PC-3 (cell line): ENCODE measurements at regions not wholly inside any gene's neighbourhood (a gene's known extent, or its start where the extent isn't known, plus 50 kb on each side); places are given as distances from the start of the nearest gene placed in this dataset.
"Not testable (repeated sequence)": the region's sequence is repeated elsewhere in the genome, so short reads cannot be mapped to it uniquely, and the experiment has no call there.

Experiments used
- ATAC-seq: fragments of 200-7000 bp; cut with Tn5 transposase; 2 replicates; pipeline ENCODE4 v1.9.1; 2020; ENCODE audit warnings: mild to moderate bottlenecking, moderate library complexity
- BruUV-seq: library from RNA; stranded (reverse); fragments of 400-500 nt; replicated peaks from 2 replicates; lab custom pipeline; 2021; lab: Mats Ljungman, UMichigan
- CTCF ChIA-PET: fragments of 300-600 bp; sonication (Branson Sonifier 250); formaldehyde crosslinking; loops from one replicate; lab custom pipeline; 2022; ENCODE audit warnings: antibody characterized with exemption; lab: Charles Lee
- POLR2A ChIA-PET: fragments of 300-600 bp; sonication (Branson Sonifier 250); formaldehyde crosslinking; loops from one replicate; lab custom pipeline; 2022; ENCODE audit warnings: antibody characterized with exemption; ENCODE audit not compliant: unreplicated experiment; lab: Charles Lee
- DNase-seq: peaks from one replicate; pipeline ENCODE4 v3.0.0-alpha.2; 2015
- H2AFZ ChIP-seq: fragments of 300-600 bp; sonication (generic); 2 replicates; pipeline ENCODE4 v1.6.0; 2016; ENCODE audit warnings: antibody characterized with exemption, low read length
- H3F3A ChIP-seq: fragments of 300-600 bp; sonication (generic); one replicate; pipeline ENCODE4 v1.6.0; 2017; ENCODE audit warnings: antibody characterized with exemption, low read length, control low read depth, mild to moderate bottlenecking; ENCODE audit not compliant: unreplicated experiment
- H3K27ac ChIP-seq: fragments of 300-600 bp; sonication (generic); 2 replicates; pipeline ENCODE4 v1.5.1; 2016; ENCODE audit warnings: mild to moderate bottlenecking, low read length
- H3K27me3 ChIP-seq: fragments of 300-600 bp; sonication (generic); 2 replicates; pipeline ENCODE4 v1.6.1; 2016; ENCODE audit warnings: low read length, mixed read lengths
- H3K36me3 ChIP-seq: fragments of 300-600 bp; sonication (generic); 2 replicates; pipeline ENCODE4 v1.6.1; 2016; ENCODE audit warnings: low read depth, mixed run types, low read length, mixed read lengths
- H3K4me1 ChIP-seq: fragments of 300-600 bp; sonication (generic); 2 replicates; pipeline ENCODE4 v1.5.1; 2016; ENCODE audit warnings: low read length; ENCODE audit not compliant: insufficient read depth
- H3K4me2 ChIP-seq: fragments of 300-600 bp; sonication (generic); 2 replicates; pipeline ENCODE4 v1.6.0; 2016; ENCODE audit warnings: low read length
- H3K4me3 ChIP-seq: fragments of 300-600 bp; sonication (generic); 2 replicates; pipeline ENCODE4 v1.5.1; 2016; ENCODE audit warnings: mild to moderate bottlenecking, low read length, mixed read lengths
- H3K79me2 ChIP-seq: fragments of 300-600 bp; sonication (generic); 2 replicates; pipeline ENCODE4 v1.6.1; 2017; ENCODE audit warnings: low read length, mixed read lengths
- H3K9ac ChIP-seq: fragments of 300-600 bp; sonication (generic); 2 replicates; pipeline ENCODE4 v1.6.0; 2016; ENCODE audit warnings: mild to moderate bottlenecking, low read length
- H3K9me2 ChIP-seq: fragments of 300-600 bp; sonication (generic); replicated peaks from 2 replicates; pipeline ENCODE4 v1.6.1; 2016; ENCODE audit warnings: mixed run types, low read length, mixed read lengths
- H3K9me3 ChIP-seq: fragments of 300-600 bp; sonication (generic); 2 replicates; pipeline ENCODE4 v1.6.1; 2016; ENCODE audit warnings: low read length, mixed read lengths
- H4K20me1 ChIP-seq: fragments of 300-600 bp; sonication (generic); 2 replicates; pipeline ENCODE4 v1.6.1; 2016; ENCODE audit warnings: low read length, mixed read lengths
- EZH2 ChIP-seq: fragments of 300-600 bp; sonication (generic); IDR thresholded peaks from one replicate; pipeline ENCODE4 v1.6.1; 2017; ENCODE audit warnings: antibody characterized with exemption, mild to moderate bottlenecking, low read length; ENCODE audit not compliant: unreplicated experiment
- EZH2phosphoT487 ChIP-seq: fragments of 300-600 bp; sonication (generic); IDR thresholded peaks from 2 replicates; pipeline ENCODE4 v1.6.1; 2018; ENCODE audit warnings: mild to moderate bottlenecking, antibody characterized with exemption, low read length, borderline replicate concordance
- intact Hi-C: fragments of 100-400 bp; cut with micrococcal nuclease; formaldehyde crosslinking; loops from 2 replicates; pipeline ENCODE4 v1.9.0; 2023
- TF ChIP-seq, protein P1 (sequence below): fragments of 300-600 bp; sonication (generic); conservative IDR thresholded peaks from 2 replicates; pipeline ENCODE4 v1.5.1; 2017; ENCODE audit warnings: antibody characterized with exemption, low read depth, mild to moderate bottlenecking, low read length

DNA sequence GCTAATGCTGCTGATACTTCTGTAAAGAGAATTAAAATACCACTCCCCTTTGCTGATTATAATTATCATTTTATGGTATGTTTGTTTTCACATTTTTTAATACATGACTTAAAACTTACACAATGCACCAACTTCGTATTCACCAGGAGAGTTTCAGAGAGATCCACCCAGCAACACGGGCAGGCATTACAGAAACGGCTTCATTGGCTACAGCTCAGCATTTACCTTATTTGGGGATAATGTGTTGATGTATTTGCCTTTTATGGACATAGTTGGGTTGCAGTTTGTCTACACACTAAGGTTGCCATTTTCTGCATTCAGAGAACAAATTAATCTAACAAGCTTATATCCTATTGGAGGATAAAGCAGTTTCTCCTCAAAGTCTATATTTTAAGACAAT lies 423.6 kb downstream of the PRDM9 start:
- Histone ChIP-seq H3K36me3 (no peaks in the 10 kb centered on the region), H3F3A (no peaks in the 10 kb centered on the region), H3K4me1 (no peaks in the 10 kb centered on the region), H3K27ac (no peak overlapping the region), H3K27me3 (no peaks in the 10 kb centered on the region), H3K9ac (no peak overlapping the region), H3K9me3 (no peaks in the 10 kb centered on the region), H4K20me1 (no peaks in the 10 kb centered on the region), H3K79me2 (no peaks in the 10 kb centered on the region), H2AFZ (0 out of 2 replicates have a peak overlapping the region, but pooled peaks have one; percentile 20), H3K4me3 (no peak overlapping the region), H3K4me2 (no peak overlapping the region), H3K9me2 (no peaks in the 10 kb centered on the region)
- no peak for DNase-seq
- no peak for ATAC-seq
- intact Hi-C loops = no loop called here
- TF ChIP-seq, protein P1, sequence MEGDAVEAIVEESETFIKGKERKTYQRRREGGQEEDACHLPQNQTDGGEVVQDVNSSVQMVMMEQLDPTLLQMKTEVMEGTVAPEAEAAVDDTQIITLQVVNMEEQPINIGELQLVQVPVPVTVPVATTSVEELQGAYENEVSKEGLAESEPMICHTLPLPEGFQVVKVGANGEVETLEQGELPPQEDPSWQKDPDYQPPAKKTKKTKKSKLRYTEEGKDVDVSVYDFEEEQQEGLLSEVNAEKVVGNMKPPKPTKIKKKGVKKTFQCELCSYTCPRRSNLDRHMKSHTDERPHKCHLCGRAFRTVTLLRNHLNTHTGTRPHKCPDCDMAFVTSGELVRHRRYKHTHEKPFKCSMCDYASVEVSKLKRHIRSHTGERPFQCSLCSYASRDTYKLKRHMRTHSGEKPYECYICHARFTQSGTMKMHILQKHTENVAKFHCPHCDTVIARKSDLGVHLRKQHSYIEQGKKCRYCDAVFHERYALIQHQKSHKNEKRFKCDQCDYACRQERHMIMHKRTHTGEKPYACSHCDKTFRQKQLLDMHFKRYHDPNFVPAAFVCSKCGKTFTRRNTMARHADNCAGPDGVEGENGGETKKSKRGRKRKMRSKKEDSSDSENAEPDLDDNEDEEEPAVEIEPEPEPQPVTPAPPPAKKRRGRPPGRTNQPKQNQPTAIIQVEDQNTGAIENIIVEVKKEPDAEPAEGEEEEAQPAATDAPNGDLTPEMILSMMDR = no peak
- TF ChIP-seq EZH2phosphoT487 (no peak), EZH2 (no peak)
- BruUV-seq = no TSS peak
- POLR2A ChIA-PET = no interaction called here
- CTCF ChIA-PET = interaction anchor here (0.6 kb wide), 1 partner anchor 241 kb away, joined by 3 read pairs; no protein-coding TSS in a partner anchor

GRCh38 chr5:23951261-23951928 lies 444.0 kb downstream of the PRDM9 start:
- H4K20me1 ChIP-seq, intact Hi-C loops, H3K27ac ChIP-seq, DNase-seq, H3K4me2 ChIP-seq, H3K4me1 ChIP-seq, H3K9me2 ChIP-seq, BruUV-seq, CTCF ChIA-PET, H3K36me3 ChIP-seq, H3K9ac ChIP-seq, H3K79me2 ChIP-seq, H3K27me3 ChIP-seq, H3K9me3 ChIP-seq, H2AFZ ChIP-seq, POLR2A ChIA-PET, ATAC-seq, H3K4me3 ChIP-seq, H3F3A ChIP-seq: not testable (repeated sequence)

GRCh38 chr5:23963449-23963848 lies 456.0 kb downstream of the PRDM9 start:
- no peaks in the 10 kb centered on the region; the same call in 1 of the 2 replicates for H3K9me3 ChIP-seq
- no peaks in the 10 kb centered on the region for H3F3A ChIP-seq
- H3K9ac ChIP-seq = no peak overlapping the region
- intact Hi-C loops = no loop called here
- POLR2A ChIA-PET = no interaction called here
- no peak overlapping the region for H3K27ac ChIP-seq
- H2AFZ ChIP-seq = no peak overlapping the region
- no peaks in the 10 kb centered on the region for H3K9me2 ChIP-seq
- CTCF ChIA-PET = no interaction called here
- ATAC-seq (no peak), DNase-seq (no peak)
- no peak overlapping the region for H3K4me3 ChIP-seq
- no peak overlapping the region for H3K4me2 ChIP-seq
- BruUV-seq = no TSS peak
- TF ChIP-seq, protein P1 = no peak
- TF ChIP-seq EZH2 (no peak), EZH2phosphoT487 (no peak)
- no peaks in the 10 kb centered on the region for H4K20me1 ChIP-seq
- H3K36me3 ChIP-seq = no peaks in the 10 kb centered on the region
- H3K27me3 ChIP-seq = no peaks in the 10 kb centered on the region
- no peaks in the 10 kb centered on the region for H3K79me2 ChIP-seq
- H3K4me1 ChIP-seq = no peaks in the 10 kb centered on the region
